Suprapubic skin (tissue), 3 donors: ENCODE measurements at regions not wholly inside any gene's neighbourhood (a gene's known extent, or its start where the extent isn't known, plus 50 kb on each side); places are given as distances from the start of the nearest gene placed in this dataset.

Experiments used
- CTCF ChIP-seq, 2 donors: fragments of 200-600 bp in 1 of 2; fragments of 450-650 bp in 1 of 2; sonication (generic) in 1 of 2; IDR thresholded peaks; one replicate each; pipeline ENCODE4 v1.5.1; 2016 to 2019; ENCODE audit warnings: antibody characterized with exemption in 2 of 2, mild to moderate bottlenecking in 1 of 2, moderate library complexity in 1 of 2
- EP300 ChIP-seq: sonication (generic); formaldehyde crosslinking; IDR thresholded peaks from one replicate; pipeline ENCODE4 v1.6.1; 2017; ENCODE audit warnings: antibody characterized with exemption
- POLR2A ChIP-seq, 2 donors: fragments of 450-650 bp; IDR thresholded peaks; one replicate each; pipeline ENCODE4 v1.6.1; 2017; ENCODE audit warnings: antibody characterized with exemption in 2 of 2, mild to moderate bottlenecking in 2 of 2, moderate library complexity in 2 of 2

DNA sequence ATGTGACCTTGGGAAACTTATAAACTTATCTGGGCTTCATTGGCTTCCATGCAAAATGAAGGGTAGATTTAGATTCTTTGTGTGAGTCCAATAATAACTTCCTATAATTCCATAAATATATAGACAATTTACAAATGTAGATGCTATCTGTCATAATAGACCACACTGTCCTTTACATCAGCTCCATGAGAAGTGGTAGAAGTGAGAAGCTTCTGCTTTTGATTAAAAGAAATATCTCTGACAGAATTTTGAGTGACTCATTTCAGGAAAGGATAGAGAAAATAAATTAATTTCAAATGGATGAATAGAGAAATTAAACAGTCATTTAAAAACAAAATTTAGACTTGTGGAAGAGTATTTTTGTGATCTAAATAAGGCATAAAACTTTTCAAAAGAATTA is 329.7 kb upstream of the ATP2B1 start:
- no peak for TF ChIP-seq EP300
- no peak for TF ChIP-seq CTCF (IDR thresholded peaks at IDR 0.05)
- no peak for TF ChIP-seq POLR2A (IDR thresholded peaks at IDR 0.05)
